DND-41 (cell line): ENCODE measurements at regions not wholly inside any gene's neighbourhood (a gene's known extent, or its start where the extent isn't known, plus 50 kb on each side); places are given as distances from the start of the nearest gene placed in this dataset.

Source experiments
- ATAC-seq: fragments of 200-7000 bp; cut with Tn5 transposase; 3 replicates; pipeline ENCODE4 v1.9.1; 2021; ENCODE audit warnings: low read depth; ENCODE audit not compliant: insufficient read depth
- DNase-seq: peaks from one replicate; pipeline ENCODE4 v3.0.0-alpha.2; 2020
- H2AFZ ChIP-seq: 2 replicates; pipeline ENCODE4 v1.6.0; 2012; ENCODE audit warnings: low read depth, low read length
- H3K27ac ChIP-seq: 2 replicates; pipeline ENCODE4 v1.5.1; 2012; ENCODE audit warnings: low read length, inconsistent platforms
- H3K27me3 ChIP-seq: fragments of 200-600 bp; sonication (generic); 2 replicates; pipeline ENCODE4 v1.6.0; 2012; ENCODE audit warnings: low read length, mild to moderate bottlenecking, inconsistent platforms; ENCODE audit not compliant: insufficient read depth, poor library complexity
- H3K36me3 ChIP-seq: 2 replicates; pipeline ENCODE4 v1.5.1; 2012; ENCODE audit warnings: low read length, inconsistent platforms; ENCODE audit not compliant: insufficient read depth
- H3K4me1 ChIP-seq: 2 replicates; pipeline ENCODE4 v1.5.1; 2012; ENCODE audit warnings: mild to moderate bottlenecking, low read length; ENCODE audit not compliant: insufficient read depth
- H3K4me2 ChIP-seq: 2 replicates; pipeline ENCODE4 v1.6.0; 2012; ENCODE audit warnings: mild to moderate bottlenecking, moderate library complexity, low read length, inconsistent platforms; ENCODE audit not compliant: insufficient read depth
- H3K4me3 ChIP-seq, 2 experiments: fragments of 200-600 bp in 1 of 2; shearing (Covaris generic) in 1 of 2; 2 replicates each; pipeline ENCODE4 v1.5.1; 2012 to 2016; ENCODE audit warnings: inconsistent platforms in 2 of 2, low read length in 2 of 2, mild to moderate bottlenecking in 2 of 2, low read depth in 1 of 2, moderate library complexity in 1 of 2
- H3K79me2 ChIP-seq: 2 replicates; pipeline ENCODE4 v1.6.0; 2012; ENCODE audit warnings: low read length, inconsistent platforms; ENCODE audit not compliant: insufficient read depth
- H3K9ac ChIP-seq: 2 replicates; pipeline ENCODE4 v1.6.0; 2012; ENCODE audit warnings: low read depth, mild to moderate bottlenecking, inconsistent platforms, low read length, moderate library complexity
- H3K9me3 ChIP-seq: 2 replicates; pipeline ENCODE4 v1.5.1; 2012; ENCODE audit warnings: low read length, moderate library complexity, mild to moderate bottlenecking, inconsistent platforms; ENCODE audit not compliant: insufficient read depth, severe bottlenecking
- H4K20me1 ChIP-seq: 2 replicates; pipeline ENCODE4 v1.6.0; 2012; ENCODE audit warnings: low read length; ENCODE audit not compliant: insufficient read depth
- CTCF ChIP-seq: IDR thresholded peaks from 2 replicates; pipeline ENCODE4 v1.5.1; 2012; ENCODE audit warnings: borderline replicate concordance, low read length, moderate library complexity, mild to moderate bottlenecking; ENCODE audit not compliant: poor library complexity, severe bottlenecking; ENCODE audit errors: extremely low read depth
- EZH2 ChIP-seq: IDR thresholded peaks from 3 replicates; pipeline ENCODE4 v1.6.1; 2012; ENCODE audit warnings: borderline replicate concordance, low read depth, mild to moderate bottlenecking, moderate library complexity, low read length, inconsistent platforms; ENCODE audit not compliant: severe bottlenecking

GRCh38 chr13:47147812-47148119 is 250.9 kb upstream of the HTR2A start:
- no peak for TF ChIP-seq EZH2
- no peak for TF ChIP-seq CTCF
- Histone ChIP-seq H4K20me1 (no peaks in the 10 kb centered on the region), H3K4me1 (no peaks in the 10 kb centered on the region), H3K9ac (no peak overlapping the region), H3K9me3 (no peaks in the 10 kb centered on the region), H3K79me2 (no peaks in the 10 kb centered on the region), H3K4me3 (no peak overlapping the region), H3K4me2 (no peak overlapping the region), H2AFZ (no peak overlapping the region), H3K27ac (no peak overlapping the region), H3K27me3 (peaks cover 11% of the 10 kb centered on the region), H3K36me3 (no peaks in the 10 kb centered on the region)
- DNase-seq (no peak), ATAC-seq (no peak)

DNA sequence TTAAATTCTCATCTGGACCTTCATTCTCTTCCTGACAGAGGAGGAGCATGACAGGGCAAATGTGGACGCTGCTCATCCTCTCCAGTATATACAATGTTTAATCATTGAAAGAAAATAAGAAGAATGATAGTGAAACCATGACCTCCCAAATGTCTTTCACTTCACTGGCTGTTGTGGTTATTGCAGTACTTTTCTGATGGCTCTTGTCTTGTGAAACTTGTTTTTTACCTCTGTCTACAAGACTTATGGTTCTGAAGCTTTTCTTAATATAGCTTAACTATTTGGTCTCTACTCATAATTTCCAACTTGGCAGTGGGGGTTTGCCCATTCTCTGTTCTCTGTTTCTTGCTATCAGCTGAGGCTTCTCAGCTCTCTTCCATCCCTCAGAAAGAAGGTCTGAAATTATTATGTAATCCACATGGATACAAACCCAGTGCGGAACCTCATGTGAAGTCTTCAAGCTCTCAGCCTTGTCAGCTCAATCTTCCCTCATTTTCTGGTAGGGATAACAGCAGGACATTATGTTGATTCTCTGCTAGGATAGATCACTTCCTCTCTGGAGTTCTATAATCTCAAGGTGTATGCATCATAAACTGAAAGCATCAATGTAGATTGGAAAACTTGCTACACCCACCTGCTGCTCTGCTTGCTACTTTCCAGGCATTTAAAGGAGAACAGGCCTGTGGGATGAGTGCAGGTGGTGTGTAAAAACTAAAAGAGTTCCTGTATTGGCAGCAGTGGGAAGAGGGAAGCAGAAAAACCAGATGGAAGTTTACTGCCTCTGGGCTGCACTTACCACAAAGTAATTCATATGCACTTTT is 250.3 kb upstream of the HTR2A start:
- Histone ChIP-seq H3K9ac (no peak overlapping the region), H3K36me3 (no peaks in the 10 kb centered on the region), H3K4me2 (no peak overlapping the region), H3K4me1 (no peaks in the 10 kb centered on the region), H3K27ac (no peak overlapping the region), H3K9me3 (no peaks in the 10 kb centered on the region), H3K4me3 (no peak overlapping the region), H4K20me1 (no peaks in the 10 kb centered on the region), H3K79me2 (no peaks in the 10 kb centered on the region), H2AFZ (no peak overlapping the region), H3K27me3 (peaks cover 11% of the 10 kb centered on the region)
- no peak for ATAC-seq
- DNase-seq: no peak
- no peak for TF ChIP-seq EZH2
- TF ChIP-seq CTCF: no peak

- Histone ChIP-seq H3K4me3 (no peak overlapping the region), H4K20me1 (no peaks in the 10 kb centered on the region), H3K9me3 (no peaks in the 10 kb centered on the region), H3K36me3 (no peaks in the 10 kb centered on the region), H3K27me3 (peaks cover 11% of the 10 kb centered on the region), H3K9ac (no peak overlapping the region), H3K4me1 (no peaks in the 10 kb centered on the region), H3K79me2 (no peaks in the 10 kb centered on the region), H2AFZ (no peak overlapping the region), H3K27ac (no peak overlapping the region), H3K4me2 (no peak overlapping the region)
- DNase-seq: no peak
- no peak for TF ChIP-seq CTCF
- TF ChIP-seq EZH2: no peak
- ATAC-seq: no peak
Measured at GRCh38 chr13:47146136-47146535, 249.3 kb upstream of the HTR2A start.
